ENCODE measurements at regions not wholly inside any gene's neighbourhood (a gene's known extent, or its start where the extent isn't known, plus 50 kb on each side); places are given as distances from the start of the nearest gene placed in this dataset.

GRCh38 chr2:188852772-188853171 is 121.4 kb upstream of the COL3A1 start:
- DNase-seq, result no peak
- peaks cover 3 to 15% of the 10 kb centered on the region in 2 donors for H3K9me3 ChIP-seq (replicated peaks in 1 of 2; ENCODE audit: control insufficient read depth in 1 of 2, insufficient read depth in 1 of 2, low read length in 2 of 2)
- H3K79me2 ChIP-seq (ENCODE audit: insufficient read depth, low read length), result no peaks in the 10 kb centered on the region
- H3K36me3 ChIP-seq (replicated peaks in 1 of 2; ENCODE audit: control insufficient read depth in 1 of 2, insufficient read depth in 2 of 2, low read length in 2 of 2), result no peaks in the 10 kb centered on the region
- Mint-ChIP-seq H3K9me3 (peaks cover 0 to 12% (median 3%) of the 10 kb centered on the region in 7 donors), H3K27ac (no peak overlapping the region), H3K27me3 (ENCODE audit: low read depth in 3 of 3) (no peaks in the 10 kb centered on the region), H3K4me1 (no peaks in the 10 kb centered on the region), H3K4me3 (no peak overlapping the region), H3K36me3 (no peaks in the 10 kb centered on the region)
- intact Hi-C loops (cut with micrococcal nuclease), result no loop called here
- no peaks in the 10 kb centered on the region for H4K20me1 ChIP-seq (ENCODE audit: insufficient read depth, low read length)
- no CpG with 5 or more reads among the region's 2 CpGs for WGBS (ENCODE audit: insufficient coverage)
- H3K27ac ChIP-seq (ENCODE audit: low read depth in 1 of 2, low read length in 2 of 2), result no peak overlapping the region
- no peak overlapping the region for H2AFZ ChIP-seq (ENCODE audit: insufficient read depth, low read depth, low read length, poor library complexity, severe bottlenecking)
- H3K9ac ChIP-seq (ENCODE audit: insufficient read depth, low read length, poor library complexity, severe bottlenecking), result no peak overlapping the region
- no peaks in the 10 kb centered on the region for H3K27me3 ChIP-seq (ENCODE audit: control insufficient read depth in 2 of 2, insufficient read depth in 2 of 2, low read length in 2 of 2)
- TF ChIP-seq CTCF (IDR thresholded peaks at IDR 0.05), result no peak
- no peak overlapping the region for H3K4me3 ChIP-seq (replicated peaks in 1 of 3; ENCODE audit: low read depth in 2 of 3, low read length in 3 of 3)
- H3K4me1 ChIP-seq (ENCODE audit: control insufficient read depth in 1 of 2, insufficient read depth in 2 of 2, low read length in 2 of 2), result no peaks in the 10 kb centered on the region
- H3K4me2 ChIP-seq (replicated peaks; ENCODE audit: extremely low read depth, low read length, poor library complexity, severe bottlenecking), result no peak overlapping the region

GRCh38 chr2:188853307-188853706 is 120.9 kb upstream of the COL3A1 start:
- TF ChIP-seq CTCF (IDR thresholded peaks at IDR 0.05), result no peak
- Mint-ChIP-seq H3K27me3 (ENCODE audit: low read depth in 3 of 3) (no peaks in the 10 kb centered on the region), H3K9me3 (peaks cover 0 to 12% (median 3%) of the 10 kb centered on the region in 7 donors), H3K4me1 (no peaks in the 10 kb centered on the region), H3K27ac (no peak overlapping the region), H3K36me3 (no peaks in the 10 kb centered on the region), H3K4me3 (no peak overlapping the region)
- H3K27me3 ChIP-seq (ENCODE audit: control insufficient read depth in 2 of 2, insufficient read depth in 2 of 2, low read length in 2 of 2), result no peaks in the 10 kb centered on the region
- H3K36me3 ChIP-seq (replicated peaks in 1 of 2; ENCODE audit: control insufficient read depth in 1 of 2, insufficient read depth in 2 of 2, low read length in 2 of 2), result no peaks in the 10 kb centered on the region
- no peak overlapping the region for H3K4me2 ChIP-seq (replicated peaks; ENCODE audit: extremely low read depth, low read length, poor library complexity, severe bottlenecking)
- no peak for DNase-seq
- no peak overlapping the region for H3K4me3 ChIP-seq (replicated peaks in 1 of 3; ENCODE audit: low read depth in 2 of 3, low read length in 3 of 3)
- no peaks in the 10 kb centered on the region for H4K20me1 ChIP-seq (ENCODE audit: insufficient read depth, low read length)
- no peak overlapping the region for H3K9ac ChIP-seq (ENCODE audit: insufficient read depth, low read length, poor library complexity, severe bottlenecking)
- peaks cover 3 to 15% of the 10 kb centered on the region in 2 donors for H3K9me3 ChIP-seq (replicated peaks in 1 of 2; ENCODE audit: control insufficient read depth in 1 of 2, insufficient read depth in 1 of 2, low read length in 2 of 2)
- WGBS (ENCODE audit: insufficient coverage), result 83% methylated on average over 1 of the region's 2 CpGs
- intact Hi-C loops (cut with micrococcal nuclease), result no loop called here
- H3K4me1 ChIP-seq (ENCODE audit: control insufficient read depth in 1 of 2, insufficient read depth in 2 of 2, low read length in 2 of 2), result no peaks in the 10 kb centered on the region
- no peak overlapping the region for H2AFZ ChIP-seq (ENCODE audit: insufficient read depth, low read depth, low read length, poor library complexity, severe bottlenecking)
- no peaks in the 10 kb centered on the region for H3K79me2 ChIP-seq (ENCODE audit: insufficient read depth, low read length)
- H3K27ac ChIP-seq (ENCODE audit: low read depth in 1 of 2, low read length in 2 of 2), result no peak overlapping the region

Measured in CD14-positive monocyte (primary cell).